A549 (cell line): ENCODE measurements at regions not wholly inside any gene's neighbourhood (a gene's known extent, or its start where the extent isn't known, plus 50 kb on each side); places are given as distances from the start of the nearest gene placed in this dataset.
A peak's percentile ranks its signal among the peaks of the same experiment; 100 is the strongest.

Experiments
- ATAC-seq, 2 experiments: fragments of 200-7000 bp in 1 of 2; fragments of >200 bp in 1 of 2; cut with Nextera tagmentation in 1 of 2; cut with Tn5 transposase in 1 of 2; 3 replicates each; pipeline versions ENCODE4 v1.8.0 to v1.9.1; 2018 to 2020; ENCODE audit warnings: mild to moderate bottlenecking in 1 of 2, moderate library complexity in 1 of 2
- CTCF ChIA-PET: fragments of 300-600 bp; sonication (Branson Sonifier 250); formaldehyde crosslinking; extraction: SDS; loops from one replicate; lab custom pipeline; 2021; ENCODE audit warnings: antibody characterized with exemption, inconsistent platforms; lab: Yijun Ruan, JAX
- POLR2A ChIA-PET: fragments of 350-600 bp; formaldehyde crosslinking; extraction: SDS; loops from one replicate; lab custom pipeline; 2021; ENCODE audit warnings: antibody characterized with exemption, inconsistent platforms; lab: Yijun Ruan, JAX
- DNase-seq, 2 experiments: peaks; one replicate each; pipeline versions ENCODE4 v3.0.0 to v3.0.0-alpha.2; 2011 to 2016; ENCODE audit warnings: low read depth in 1 of 2, low spot score in 1 of 2
- FAIRE-seq: peaks from 2 replicates; lab custom pipeline; 2011; peaks lifted over from hg19 to GRCh38; lab: Jason Lieb, UNC
- H3K27ac ChIP-seq, 2 experiments: fragments of >200 bp; sonication (Bioruptor Twin); formaldehyde crosslinking; 3 replicates each; pipeline ENCODE4 v1.5.1; 2016 to 2017
- H3K4me1 ChIP-seq: fragments of >200 bp; sonication (Bioruptor Twin); formaldehyde crosslinking; 3 replicates; pipeline ENCODE4 v1.6.1; 2016
- H3K4me2 ChIP-seq: fragments of >200 bp; sonication (Bioruptor Twin); formaldehyde crosslinking; 3 replicates; pipeline ENCODE4 v1.6.1; 2016
- H3K4me3 ChIP-seq: fragments of >200 bp; sonication (Bioruptor Twin); formaldehyde crosslinking; 3 replicates; pipeline ENCODE4 v1.5.1; 2016
- H3K9me3 ChIP-seq: fragments of >200 bp; sonication (Bioruptor Twin); formaldehyde crosslinking; 3 replicates; pipeline ENCODE4 v1.6.1; 2016
- ATOH8 ChIP-seq: fragments of 250-450 bp; sonication (Bioruptor Pico); IDR thresholded peaks from 2 replicates; pipeline ENCODE4 v1.5.0; 2020; ENCODE audit warnings: low read depth, mild to moderate bottlenecking, moderate library complexity
- BHLHE40 ChIP-seq: IDR thresholded peaks from 2 replicates; pipeline ENCODE4 v1.6.1; 2012; ENCODE audit warnings: low read depth, low read length, inconsistent platforms
- CEBPB ChIP-seq, 2 experiments: fragments of >200 bp in 1 of 2; sonication (Bioruptor Twin) in 1 of 2; formaldehyde crosslinking in 1 of 2; IDR thresholded peaks; 2 replicates each; pipeline ENCODE4 v1.6.1; 2012 to 2016
- CTCF ChIP-seq: fragments of >200 bp; sonication (Bioruptor Twin); formaldehyde crosslinking; IDR thresholded peaks from 3 replicates; pipeline ENCODE4 v1.5.1; 2016
- EHMT2 ChIP-seq: fragments of 200-600 bp; sonication (generic); IDR thresholded peaks from 2 replicates; pipeline ENCODE4 v1.6.1; 2016; ENCODE audit warnings: antibody characterized with exemption, low read depth, mild to moderate bottlenecking, moderate library complexity
- ESRRA ChIP-seq: fragments of 150-350 bp; IDR thresholded peaks from 2 replicates; pipeline ENCODE4 v1.6.1; 2014; ENCODE audit warnings: mild to moderate bottlenecking, low read length, borderline replicate concordance
- FOSB ChIP-seq: fragments of 250-450 bp; sonication (Bioruptor Pico); IDR thresholded peaks from 2 replicates; pipeline ENCODE4 v1.5.0; 2020; ENCODE audit warnings: mild to moderate bottlenecking, moderate library complexity
- HDAC2 ChIP-seq: fragments of 200-600 bp; sonication (generic); IDR thresholded peaks from 2 replicates; pipeline ENCODE4 v1.6.1; 2016
- HES2 ChIP-seq: fragments of >200 bp; sonication (Bioruptor Twin); formaldehyde crosslinking; IDR thresholded peaks from 2 replicates; pipeline ENCODE4 v1.6.1; 2016
- KDM1A ChIP-seq: fragments of 200-600 bp; sonication (generic); IDR thresholded peaks from 2 replicates; pipeline ENCODE4 v1.6.1; 2016; ENCODE audit warnings: low read depth, mild to moderate bottlenecking
- MAFK ChIP-seq: fragments of 450-650 bp; IDR thresholded peaks from 2 replicates; pipeline ENCODE4 v1.6.1; 2014; ENCODE audit not compliant: partially characterized antibody
- MAZ ChIP-seq: fragments of 150-350 bp; IDR thresholded peaks from 2 replicates; pipeline ENCODE4 v1.6.1; 2014; ENCODE audit warnings: antibody characterized with exemption, low read depth, low read length, borderline replicate concordance
- POLR2AphosphoS2 ChIP-seq: conservative IDR thresholded peaks from 2 replicates; pipeline ENCODE4 v1.6.1; 2012; ENCODE audit warnings: low read length, improper control_type of control experiment, inconsistent platforms
- RARB ChIP-seq: fragments of 250-450 bp; sonication (Bioruptor Pico); IDR thresholded peaks from 2 replicates; pipeline ENCODE4 v1.8.0; 2021; ENCODE audit warnings: mild to moderate bottlenecking, moderate library complexity
- REST ChIP-seq: fragments of 200-600 bp; sonication (generic); IDR thresholded peaks from 2 replicates; pipeline ENCODE4 v1.6.1; 2016; ENCODE audit warnings: antibody characterized with exemption, mild to moderate bottlenecking, moderate library complexity
- USF2 ChIP-seq: fragments of 450-650 bp; IDR thresholded peaks from 2 replicates; pipeline ENCODE4 v1.6.1; 2014; ENCODE audit warnings: antibody characterized with exemption
- ZC3H11A ChIP-seq: fragments of 450-650 bp; IDR thresholded peaks from 2 replicates; pipeline ENCODE4 v1.6.1; 2014; ENCODE audit warnings: antibody characterized with exemption, mild to moderate bottlenecking
- ZSCAN20 ChIP-seq: fragments of 250-450 bp; sonication (Bioruptor Pico); IDR thresholded peaks from 2 replicates; pipeline ENCODE4 v1.8.0; 2022; ENCODE audit warnings: mild to moderate bottlenecking, moderate library complexity
- WGBS: methylation state at CpG from one replicate; pipeline ENCODE4 v1.1.6; 2017; ENCODE audit errors: missing lambda C conversion rate; 5-methylcytosine and 5-hydroxymethylcytosine counted together

- no peak for ATAC-seq
- POLR2A ChIA-PET = no interaction called here
- 10% methylated on average over 5 of the region's 5 CpGs for WGBS
Measured at GRCh38 chr5:23024470-23024869, 171.3 kb upstream of the CDH12 start.

GRCh38 chr5:23014825-23015224 lies 161.7 kb upstream of the CDH12 start:
- Histone ChIP-seq H3K27ac (no peak overlapping the region), H3K4me2 (no peak overlapping the region), H3K4me3 (no peak overlapping the region), H3K9me3 (no peaks in the 10 kb centered on the region), H3K4me1 (no peaks in the 10 kb centered on the region)
- POLR2A ChIA-PET = no interaction called here
- 15% methylated on average over 4 of the region's 4 CpGs for WGBS
- ATAC-seq = no peak
- DNase-seq = no peak
- CTCF ChIA-PET = no interaction called here
- FAIRE-seq = no peak
- TF ChIP-seq HDAC2 = no peak
- no peak for TF ChIP-seq ZSCAN20 (CRISPR knock-in tag)
- TF ChIP-seq ATOH8 (CRISPR knock-in tag) = no peak
- TF ChIP-seq BHLHE40 = no peak
- no peak for TF ChIP-seq USF2
- peak; percentile 55 for TF ChIP-seq MAFK
- no peak for TF ChIP-seq RARB (CRISPR knock-in tag)
- TF ChIP-seq MAZ = no peak

More at GRCh38 chr5:23024470-23024869, 171.3 kb upstream of the CDH12 start:
- Histone ChIP-seq H3K9me3 (no peaks in the 10 kb centered on the region), H3K4me1 (no peaks in the 10 kb centered on the region), H3K4me3 (no peak overlapping the region), H3K27ac (no peak overlapping the region)
- no peak for FAIRE-seq
- DNase-seq = no peak
- no peak for TF ChIP-seq KDM1A
- TF ChIP-seq ESRRA = no peak
- TF ChIP-seq POLR2AphosphoS2 = no peak
- no peak for TF ChIP-seq ZC3H11A
- no peak for TF ChIP-seq HES2
- no peak for TF ChIP-seq RARB (CRISPR knock-in tag)
- no peak for TF ChIP-seq MAFK
- no peak for TF ChIP-seq EHMT2
- no peak for TF ChIP-seq CTCF
- TF ChIP-seq FOSB (CRISPR knock-in tag) = no peak
- no peak for TF ChIP-seq REST
- TF ChIP-seq CEBPB (IDR thresholded peaks at IDR 0.05) = no peak
- TF ChIP-seq, all 56 proteins: peak for 0
- CTCF ChIA-PET = no interaction called here
- H3K4me2 ChIP-seq = no peak overlapping the region
